GM18499 (cell line): ENCODE measurements at regions not wholly inside any gene's neighbourhood (a gene's known extent, or its start where the extent isn't known, plus 50 kb on each side); places are given as distances from the start of the nearest gene placed in this dataset.

Source experiments
- ATAC-seq: cut with Tn5 transposase; IDR thresholded peaks from one replicate; pipeline ENCODE4 v1.9.1; 2021; ENCODE audit warnings: moderate number of reproducible peaks; ENCODE audit not compliant: insufficient read depth, unreplicated experiment

DNA sequence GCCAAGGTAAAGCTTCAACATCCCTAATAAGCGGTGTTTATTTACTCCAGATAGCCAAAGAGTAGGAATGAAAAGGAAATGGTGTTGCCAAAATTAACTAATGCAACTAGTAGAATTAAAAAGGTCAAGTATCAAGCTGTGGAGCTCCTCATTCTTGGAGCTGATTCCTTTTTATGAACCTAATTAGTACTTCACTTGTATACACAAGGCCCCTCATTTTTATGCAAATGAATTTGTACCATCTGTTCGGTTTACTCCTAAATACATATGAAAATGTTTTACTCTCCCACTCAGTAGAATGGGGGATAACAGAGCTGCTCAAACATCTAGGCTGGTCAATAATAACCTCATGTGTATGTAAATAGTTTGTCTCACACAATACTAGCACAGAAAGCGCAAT is 426.4 kb upstream of the LUZP2 start:
- no peak for ATAC-seq

DNA sequence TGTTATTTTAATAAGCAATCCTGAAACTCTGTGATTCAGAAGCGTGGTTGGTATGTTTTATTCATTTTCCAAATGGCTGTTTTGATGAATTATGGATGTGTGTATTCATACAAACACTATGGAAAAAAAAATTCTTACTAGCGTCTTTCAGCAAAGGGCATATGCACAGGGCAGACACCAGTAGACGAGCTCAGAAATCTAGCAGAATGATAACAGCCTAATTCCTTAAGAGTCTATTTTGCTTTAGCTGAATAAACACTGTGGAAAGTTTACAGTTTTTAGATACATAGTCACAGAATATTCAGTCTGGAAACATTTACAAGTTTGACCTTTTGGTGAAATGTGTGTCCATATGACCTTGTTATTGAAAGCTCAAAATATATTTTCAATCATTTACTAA is 418.8 kb upstream of the LUZP2 start:
- ATAC-seq = no peak

DNA sequence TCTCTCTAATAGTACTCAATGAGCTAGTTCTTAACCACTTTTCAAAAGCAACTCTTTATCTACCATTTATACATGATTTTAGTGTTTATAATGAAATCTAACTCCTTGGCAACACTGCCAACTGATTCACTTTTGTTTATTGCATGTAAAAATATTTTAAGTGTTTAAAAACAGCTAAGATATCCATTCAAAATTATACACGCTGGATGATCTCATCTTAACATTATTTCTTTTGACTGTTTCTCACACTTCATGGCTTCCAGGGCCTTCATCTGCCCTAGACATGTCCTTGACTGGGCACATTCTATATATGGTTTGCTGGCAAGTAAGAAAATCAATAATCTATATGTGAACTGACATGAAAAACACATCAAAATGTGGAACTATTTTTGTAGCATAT is 414.6 kb upstream of the LUZP2 start:
- no peak for ATAC-seq

DNA sequence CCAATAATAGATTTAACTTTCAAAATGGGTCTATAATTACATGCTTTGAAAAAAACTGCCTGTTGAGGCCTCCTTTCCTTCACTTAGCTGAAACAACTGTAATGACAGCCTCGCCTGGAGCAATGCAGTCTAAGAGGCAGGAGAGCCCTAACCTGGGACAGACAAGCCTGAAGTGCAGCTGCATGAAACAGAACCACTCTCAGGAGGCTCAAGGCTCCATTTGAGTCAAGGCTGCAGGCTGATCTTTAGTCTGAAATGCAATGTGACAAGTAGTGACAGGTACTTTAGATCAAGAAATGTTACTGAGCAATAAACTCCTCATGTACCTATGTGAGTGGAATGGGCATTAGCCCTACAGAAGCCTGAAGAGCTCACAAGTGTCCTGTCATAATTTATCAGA is 414.0 kb upstream of the LUZP2 start:
- ATAC-seq = no peak

DNA sequence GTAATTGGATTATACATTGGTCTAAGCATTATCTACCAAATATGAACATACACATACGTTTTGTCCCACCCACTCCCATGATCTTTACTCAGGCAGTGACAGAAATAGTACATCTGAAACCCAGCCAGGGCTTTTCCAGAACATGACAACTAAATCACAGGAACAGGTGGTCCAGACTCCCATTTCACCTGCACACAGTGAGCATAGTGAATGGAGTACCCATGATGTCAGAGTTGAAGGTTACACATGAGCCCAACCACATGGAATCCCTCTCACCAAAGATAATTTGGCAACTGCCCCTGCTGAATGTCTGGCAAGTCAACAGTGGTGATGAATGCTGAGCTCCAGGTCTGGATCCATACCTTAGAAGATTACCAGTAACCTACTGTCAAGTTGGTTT is 411.9 kb upstream of the LUZP2 start:
- no peak for ATAC-seq

DNA sequence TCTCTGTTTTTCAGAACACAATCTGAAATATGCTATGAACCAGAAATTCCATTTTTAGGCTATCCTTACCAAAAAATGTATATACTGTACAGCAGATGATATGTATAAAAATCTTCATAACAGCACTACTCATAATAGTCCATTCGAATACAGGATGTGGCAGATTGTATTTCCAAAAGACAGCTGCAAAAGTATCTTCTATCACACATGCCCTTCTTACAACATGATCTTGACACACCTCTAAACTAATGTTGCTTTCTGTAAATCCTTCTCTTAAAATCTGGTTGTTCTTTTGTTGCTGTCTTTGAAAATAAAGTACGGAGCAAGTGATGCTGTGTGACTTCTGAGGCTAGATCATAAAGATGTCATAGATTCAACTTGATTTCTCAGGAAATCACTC is 409.9 kb upstream of the LUZP2 start:
- no peak for ATAC-seq

DNA sequence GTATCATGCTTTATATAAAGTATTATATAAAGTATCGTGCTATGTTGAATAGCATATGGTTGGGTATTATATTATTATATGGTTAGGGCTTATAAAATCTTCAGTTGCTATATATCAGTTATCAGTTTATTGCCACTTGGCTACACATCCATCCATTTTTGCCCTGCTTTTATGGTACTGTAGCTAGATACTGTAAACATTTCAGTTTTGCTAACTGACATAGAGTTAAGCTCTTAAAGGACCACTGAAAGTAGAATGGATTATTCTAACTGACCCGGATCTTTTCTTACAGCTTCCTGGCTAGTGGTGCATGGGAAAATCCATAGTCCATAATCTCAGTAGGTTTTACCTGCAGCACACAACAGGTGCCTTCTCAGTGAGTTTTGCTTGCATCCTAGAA is 405.3 kb upstream of the LUZP2 start:
- ATAC-seq = no peak

DNA sequence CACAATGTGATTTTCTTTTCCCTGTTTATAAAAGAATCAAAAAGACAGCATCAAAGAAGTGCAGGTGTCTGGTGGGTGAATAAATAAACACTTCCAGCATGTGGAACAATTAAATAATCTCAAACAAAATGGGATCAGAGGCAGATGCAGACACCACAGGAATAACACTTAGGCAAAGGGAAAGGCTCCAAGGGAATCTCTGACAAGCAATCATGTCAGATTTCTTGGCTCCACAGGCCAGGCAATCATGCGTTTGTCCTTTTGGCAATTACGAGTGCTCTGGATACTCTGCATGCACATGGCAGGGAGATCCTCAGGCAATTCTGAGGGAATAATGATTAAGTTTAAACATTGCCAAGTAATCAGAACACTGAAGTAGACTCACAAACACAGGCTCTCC is 403.5 kb upstream of the LUZP2 start:
- no peak for ATAC-seq

DNA sequence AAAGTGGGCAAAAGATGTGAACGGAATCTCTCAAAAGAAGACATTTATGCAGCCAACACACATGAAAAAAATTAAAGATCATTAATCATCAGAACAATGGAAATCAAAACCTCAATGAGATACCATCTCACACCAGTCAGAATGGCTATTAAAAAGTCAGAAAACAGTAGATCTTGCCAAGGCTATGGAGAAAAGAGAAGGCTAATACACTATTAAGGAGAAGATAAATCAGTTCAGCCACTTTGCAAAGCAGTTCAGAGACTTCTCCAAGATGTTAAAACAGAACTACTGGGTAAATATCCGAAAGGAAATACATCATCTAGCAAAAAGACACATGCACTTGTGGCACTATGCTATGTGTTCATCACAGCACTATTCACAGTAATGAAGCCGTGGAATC is 388.2 kb upstream of the LUZP2 start:
- no peak for ATAC-seq

DNA sequence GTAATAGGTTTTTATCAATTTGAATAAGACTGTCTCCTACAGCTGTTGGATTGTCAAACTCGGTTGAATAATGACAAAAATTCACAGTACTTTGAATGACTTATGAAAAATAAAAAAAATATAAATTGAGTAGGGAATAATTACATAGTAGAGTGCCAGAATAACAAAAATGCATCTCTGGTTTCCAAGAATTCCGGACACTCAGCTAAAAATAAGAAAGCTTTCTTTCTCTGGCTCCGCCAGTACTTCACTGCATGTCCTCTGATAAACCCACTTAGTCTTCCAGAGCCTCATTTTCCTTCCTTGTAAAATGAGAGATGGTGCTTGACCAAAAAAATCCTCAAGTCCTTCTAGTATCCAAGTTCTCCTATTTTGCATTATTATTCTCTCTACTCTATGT is 374.6 kb upstream of the LUZP2 start:
- no peak for ATAC-seq

DNA sequence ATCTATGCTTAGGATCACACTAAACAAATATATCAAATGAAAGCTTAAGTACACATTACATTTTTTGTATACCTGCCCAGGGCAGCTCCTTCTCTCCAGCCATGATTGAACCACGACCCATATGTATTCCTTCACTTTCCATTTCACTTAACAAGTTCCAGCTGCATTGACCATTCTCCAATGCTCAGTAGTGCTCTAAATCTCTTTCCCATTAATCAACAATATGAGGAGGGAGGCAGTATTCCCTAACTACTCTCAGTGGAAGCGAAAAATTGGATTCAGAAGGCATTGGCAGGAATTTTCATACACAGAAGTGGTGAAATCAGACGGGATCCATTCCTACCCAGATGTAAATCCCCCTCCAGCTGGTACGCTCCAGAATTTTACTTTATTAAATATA is 372.0 kb upstream of the LUZP2 start:
- no peak for ATAC-seq

DNA sequence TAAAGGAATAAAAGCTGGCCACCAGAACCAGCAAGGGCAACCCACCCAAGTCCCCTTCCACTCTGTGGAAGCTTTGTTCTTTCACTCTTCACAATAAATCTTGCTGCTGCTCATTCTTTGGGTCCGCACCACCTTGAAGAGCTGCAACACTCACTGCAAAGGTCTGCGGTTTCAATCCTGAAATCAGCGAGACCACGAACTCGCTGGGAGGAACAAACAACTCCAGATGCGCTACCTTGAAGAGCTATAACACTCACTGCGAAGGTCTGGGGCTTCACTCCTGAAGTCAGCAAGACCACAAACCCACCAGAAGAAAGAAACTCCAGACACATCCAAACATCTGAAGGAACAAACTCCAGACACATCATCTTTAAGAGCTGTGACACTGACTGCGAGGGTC is 365.2 kb upstream of the LUZP2 start:
- ATAC-seq = no peak

DNA sequence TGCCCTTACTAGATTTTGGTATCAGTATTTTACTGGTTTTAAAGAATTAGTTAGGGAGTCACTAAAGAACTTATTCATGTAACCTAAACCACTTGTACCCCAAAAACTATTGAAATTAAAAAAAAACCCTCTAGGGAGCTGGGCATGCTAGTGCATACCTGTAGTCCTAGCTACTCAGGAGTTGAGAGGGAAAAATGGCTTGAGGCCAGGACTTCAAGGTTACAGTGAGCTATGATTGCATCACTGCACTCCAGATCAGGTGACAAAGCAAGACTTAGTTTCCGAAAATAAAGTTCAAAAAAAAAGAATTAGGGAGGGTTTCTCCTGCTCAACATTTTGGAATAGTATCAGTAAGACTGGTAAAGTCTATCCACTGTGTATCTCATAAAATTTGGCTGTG is 364.4 kb upstream of the LUZP2 start:
- ATAC-seq = no peak

DNA sequence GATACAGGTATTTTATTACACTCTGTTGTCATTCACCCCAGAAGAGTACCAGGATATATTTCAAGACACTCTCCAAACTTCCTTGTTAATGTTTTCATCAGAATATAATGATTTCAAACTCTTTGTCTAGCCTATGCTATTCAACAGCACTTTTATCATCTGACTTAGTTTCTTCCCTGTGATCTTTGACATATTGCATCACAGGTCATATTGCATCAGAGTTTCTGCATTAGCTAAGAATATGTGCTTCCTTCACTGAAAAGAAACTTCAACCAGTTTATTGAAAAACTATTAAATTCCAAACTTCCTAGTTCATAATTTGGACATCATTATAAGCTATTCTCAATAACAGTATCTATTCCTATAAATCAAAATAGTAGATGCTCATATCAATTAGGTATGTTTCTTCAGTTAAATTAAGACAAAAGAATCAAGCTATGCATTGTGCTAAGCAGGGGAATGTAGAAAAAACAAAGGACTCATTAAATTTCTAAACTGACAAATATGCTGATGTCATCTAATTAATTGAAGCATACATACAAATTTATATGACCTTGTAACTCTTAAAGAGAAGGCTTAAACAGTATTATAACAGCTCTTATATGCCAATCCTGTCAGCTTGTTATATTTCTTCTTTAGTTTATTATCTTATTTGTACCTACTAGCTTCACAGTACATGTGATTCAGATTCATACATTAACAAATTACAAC is 361.8 kb upstream of the LUZP2 start:
- no peak for ATAC-seq

DNA sequence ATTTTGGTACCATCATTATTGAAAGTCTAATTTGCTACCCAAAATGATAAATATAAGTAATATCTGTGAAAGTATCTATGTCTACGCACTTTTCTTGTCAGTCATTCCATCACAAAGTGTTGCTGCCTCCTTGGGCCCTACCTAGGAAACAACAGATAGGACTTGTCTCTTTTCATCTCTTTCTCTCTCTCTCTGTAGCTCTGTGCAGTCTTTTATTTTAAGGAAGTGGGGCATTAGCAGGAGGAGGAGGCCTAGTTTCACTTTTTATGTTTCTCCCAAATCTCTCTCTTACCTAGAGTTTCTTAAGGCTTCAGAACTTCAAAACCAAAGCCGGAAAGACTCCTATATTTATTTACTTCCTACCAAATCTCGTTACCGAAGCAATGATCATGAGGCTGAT is 354.8 kb upstream of the LUZP2 start:
- ATAC-seq = no peak

DNA sequence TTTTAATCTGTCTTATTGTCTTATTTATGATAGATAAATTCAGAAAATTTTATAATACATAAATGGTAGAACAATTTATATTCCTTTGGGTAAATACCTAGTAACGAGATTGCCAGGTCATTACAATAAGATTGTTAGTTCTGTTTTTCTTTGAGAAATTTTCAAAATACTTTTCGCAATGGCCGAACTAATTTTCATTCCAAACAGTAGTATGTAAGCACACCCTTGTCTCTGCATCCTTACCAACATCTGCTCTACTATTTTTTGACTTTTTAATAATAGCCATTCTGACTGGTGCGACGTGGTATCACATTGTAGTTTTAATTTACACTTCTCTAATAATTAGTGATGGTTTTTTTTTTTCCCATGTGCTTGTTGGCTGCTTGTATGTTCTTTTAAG is 351.4 kb upstream of the LUZP2 start:
- ATAC-seq = no peak

DNA sequence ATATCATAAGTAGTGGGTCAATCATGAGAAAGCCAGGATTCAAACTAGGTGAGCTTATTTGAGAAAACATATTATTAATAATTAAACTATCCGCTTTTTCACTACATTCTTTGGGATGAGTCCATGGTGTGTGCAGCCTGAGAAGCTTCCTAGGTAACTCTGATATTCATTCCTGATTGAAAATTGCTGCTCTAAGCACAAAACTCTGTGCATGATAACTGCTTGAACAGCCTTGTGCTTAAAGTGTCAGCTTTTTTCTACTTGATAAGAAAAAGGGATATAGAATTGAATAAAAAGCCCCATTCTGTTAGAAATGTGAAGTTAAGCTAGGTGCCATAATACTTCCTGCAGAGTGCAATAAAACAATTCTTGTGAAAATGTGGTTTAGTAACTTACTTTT is 343.5 kb upstream of the LUZP2 start:
- no peak for ATAC-seq

DNA sequence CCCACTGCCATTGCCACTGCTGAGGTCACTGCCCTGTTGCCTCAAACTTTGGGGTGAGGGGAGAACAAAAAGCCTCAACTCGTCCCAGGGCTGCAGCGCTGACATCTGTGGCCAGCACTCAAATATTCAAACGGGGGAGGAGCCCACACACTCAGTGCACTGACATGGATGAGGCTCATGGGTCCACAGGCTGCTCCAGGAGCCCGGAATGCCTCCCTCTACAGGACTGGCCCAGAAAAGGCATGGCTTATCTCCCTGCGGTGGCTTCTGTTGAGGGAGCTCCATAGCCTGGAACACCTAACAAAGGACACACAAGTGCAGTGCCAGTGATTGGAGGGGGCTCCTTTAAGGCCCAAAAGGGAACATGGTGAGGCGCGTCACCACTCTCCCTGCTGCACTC is 341.1 kb upstream of the LUZP2 start:
- no peak for ATAC-seq

DNA sequence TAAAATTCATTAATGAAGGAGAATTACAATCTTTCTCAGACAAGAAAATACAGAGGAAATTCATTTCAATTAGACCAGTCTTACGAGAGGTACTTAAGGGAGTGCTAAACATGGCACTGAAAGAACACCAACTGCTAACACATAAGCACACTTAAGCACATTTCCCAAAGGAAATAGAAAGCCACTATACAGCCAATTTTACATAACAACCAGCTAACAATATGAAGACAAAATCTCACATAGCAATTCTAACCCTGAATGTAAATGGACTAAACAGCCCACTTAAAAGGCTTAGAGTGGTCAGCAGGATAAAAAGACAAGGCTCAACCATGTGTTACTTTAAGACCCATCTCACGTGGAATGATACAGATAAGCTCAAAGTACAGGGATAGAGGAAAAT is 339.5 kb upstream of the LUZP2 start:
- ATAC-seq = no peak

DNA sequence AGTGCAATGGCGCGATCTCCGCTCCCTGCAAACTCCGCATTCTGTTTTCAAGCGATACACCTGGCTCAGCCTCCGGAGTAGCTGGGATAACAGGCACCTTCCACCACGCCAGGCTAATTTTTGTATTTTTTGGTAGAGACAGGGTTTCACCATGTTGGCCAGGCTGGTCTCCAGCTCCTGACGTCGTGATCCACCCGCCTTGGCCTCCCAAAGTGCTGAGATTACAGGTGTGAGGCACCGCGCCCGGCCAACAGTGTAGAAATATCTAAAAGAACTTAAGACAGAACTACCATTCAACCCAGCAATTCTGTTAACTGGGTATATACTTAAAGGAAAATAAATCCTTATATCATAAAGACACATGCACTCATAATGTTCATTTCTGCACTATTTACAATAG is 335.3 kb upstream of the LUZP2 start:
- ATAC-seq = no peak

DNA sequence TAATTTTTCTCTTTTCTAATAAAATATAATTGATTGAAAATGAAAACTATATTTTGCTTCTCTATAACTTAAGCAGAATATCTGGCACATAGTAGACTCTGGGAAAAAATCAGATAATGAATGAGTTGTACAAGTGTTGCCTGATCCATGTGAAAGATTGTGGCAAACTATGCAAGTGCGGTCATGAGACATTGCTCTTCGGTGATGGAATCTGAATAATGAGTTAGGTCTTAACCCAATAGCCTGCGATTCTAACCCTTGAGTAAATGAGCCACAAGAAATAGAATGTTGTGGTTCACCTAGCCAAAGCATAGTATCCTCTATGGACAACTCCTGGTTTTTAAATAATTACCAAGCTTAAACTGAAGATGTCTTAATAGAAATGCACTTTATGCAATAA is 333.7 kb upstream of the LUZP2 start:
- ATAC-seq = no peak

DNA sequence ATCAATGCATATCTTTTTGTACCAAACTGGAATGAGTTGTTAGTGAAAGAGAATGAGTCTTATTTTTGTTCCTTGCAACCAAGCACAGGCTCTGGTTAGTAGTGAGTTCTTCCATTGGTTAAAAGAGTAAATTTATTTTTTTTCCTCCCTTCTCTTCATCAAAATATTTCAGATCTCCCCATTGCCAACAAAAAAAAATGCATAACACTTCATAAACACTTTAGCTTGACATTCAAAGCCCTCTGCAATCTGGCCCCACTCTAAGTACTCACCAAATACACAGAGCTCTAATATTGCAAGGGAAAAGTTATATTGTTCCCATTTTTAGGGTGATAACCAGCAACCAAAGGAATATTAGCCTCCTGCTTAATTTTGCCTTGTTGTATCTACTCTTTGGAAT is 333.0 kb upstream of the LUZP2 start:
- no peak for ATAC-seq

DNA sequence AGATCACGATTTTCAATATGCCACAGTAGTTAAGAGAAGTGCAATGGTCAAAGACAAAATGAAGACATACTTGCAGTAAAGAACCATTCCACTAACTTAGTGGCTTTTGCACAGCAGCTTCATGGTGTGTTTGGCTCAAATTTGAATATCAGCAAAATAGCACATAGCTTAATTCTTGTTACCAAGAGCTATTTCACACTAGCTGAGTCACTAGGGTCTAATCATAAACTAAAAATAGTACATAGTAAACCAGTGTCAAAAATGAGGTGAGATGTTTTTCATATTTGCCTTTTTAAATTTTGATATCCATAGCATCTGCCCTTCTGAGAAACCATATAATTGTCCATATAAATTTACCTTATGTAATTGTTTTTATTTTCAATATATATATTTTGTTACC is 325.0 kb upstream of the LUZP2 start:
- no peak for ATAC-seq
